H4 (cell line): ENCODE measurements at regions not wholly inside any gene's neighbourhood (a gene's known extent, or its start where the extent isn't known, plus 50 kb on each side); places are given as distances from the start of the nearest gene placed in this dataset.
"Not testable (repeated sequence)": the region's sequence is repeated elsewhere in the genome, so short reads cannot be mapped to it uniquely, and the experiment has no call there.

Experiments
- DNase-seq: peaks from one replicate; pipeline ENCODE4 v3.0.0-alpha.2; 2015; ENCODE audit warnings: low spot score

DNA sequence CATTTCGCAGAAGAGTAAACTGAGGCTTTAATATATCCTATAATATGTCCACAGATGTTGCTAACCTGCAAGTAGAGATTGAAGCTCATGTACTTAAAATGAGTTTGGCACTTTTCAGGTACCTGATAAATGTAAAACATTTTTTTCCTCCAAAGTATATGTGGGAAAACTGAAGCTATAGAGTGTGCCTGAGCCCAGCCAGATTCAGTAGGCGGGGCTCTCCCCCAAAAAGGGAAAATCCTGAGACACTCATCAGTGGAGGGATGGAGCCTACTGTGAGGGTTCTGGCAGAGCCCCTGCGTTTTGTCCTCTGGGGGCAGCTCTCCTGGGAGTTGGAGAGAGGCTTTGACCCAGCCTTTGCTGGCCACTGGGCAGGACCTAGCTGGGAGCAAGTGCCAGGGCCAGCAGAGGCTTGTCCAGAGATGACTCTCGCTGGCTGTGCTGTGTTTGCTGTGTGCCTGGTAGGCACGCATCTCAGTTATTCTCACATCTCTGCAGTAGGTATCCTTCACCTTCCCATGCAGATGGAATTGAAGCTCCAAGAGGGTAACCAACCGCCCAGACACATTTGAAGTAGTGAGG is 81.1 kb upstream of the SPRY4 start:
- DNase-seq = no peak

DNA sequence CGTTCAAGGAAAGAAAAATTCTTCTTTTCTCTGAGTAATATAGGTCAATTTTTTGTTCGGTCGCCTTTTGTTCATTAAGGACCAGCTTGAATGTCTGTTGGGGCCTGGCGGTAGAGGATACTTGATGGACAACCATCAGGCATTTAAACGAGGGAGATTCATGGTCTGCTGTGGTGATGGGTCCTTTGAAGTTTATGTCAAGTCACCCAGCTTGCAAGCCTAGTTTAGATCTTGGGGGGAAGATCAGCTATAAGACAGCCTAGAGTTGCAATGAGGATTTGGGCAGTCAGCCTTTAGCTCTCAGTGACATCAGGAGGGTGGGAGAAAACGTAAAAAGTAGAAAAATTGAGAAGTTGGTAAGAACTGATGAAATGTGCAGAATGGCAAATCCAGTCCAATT is 80.2 kb upstream of the SPRY4 start:
- no peak for DNase-seq

DNA sequence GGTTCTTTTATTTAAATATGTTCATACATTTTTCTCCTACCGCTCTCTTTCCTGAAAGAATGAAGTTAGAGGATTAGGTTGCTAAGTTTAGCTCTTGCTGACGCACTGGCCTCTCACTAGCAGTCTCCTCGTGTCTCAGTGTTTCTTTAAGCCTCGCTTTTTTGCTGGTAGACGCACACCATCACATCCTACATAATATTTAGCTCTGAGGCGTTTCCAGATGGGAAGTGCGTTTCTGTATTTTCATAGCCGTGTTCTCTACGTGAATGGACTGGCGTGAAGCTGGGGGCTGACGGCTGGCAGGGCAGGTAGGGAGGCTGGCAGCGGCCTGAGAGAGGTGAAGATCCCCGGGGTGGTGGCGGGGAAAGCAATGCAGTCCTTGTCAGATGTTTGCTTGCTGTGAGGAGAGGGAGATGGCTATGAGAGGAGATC is 79.2 kb upstream of the SPRY4 start:
- DNase-seq = no peak

DNA sequence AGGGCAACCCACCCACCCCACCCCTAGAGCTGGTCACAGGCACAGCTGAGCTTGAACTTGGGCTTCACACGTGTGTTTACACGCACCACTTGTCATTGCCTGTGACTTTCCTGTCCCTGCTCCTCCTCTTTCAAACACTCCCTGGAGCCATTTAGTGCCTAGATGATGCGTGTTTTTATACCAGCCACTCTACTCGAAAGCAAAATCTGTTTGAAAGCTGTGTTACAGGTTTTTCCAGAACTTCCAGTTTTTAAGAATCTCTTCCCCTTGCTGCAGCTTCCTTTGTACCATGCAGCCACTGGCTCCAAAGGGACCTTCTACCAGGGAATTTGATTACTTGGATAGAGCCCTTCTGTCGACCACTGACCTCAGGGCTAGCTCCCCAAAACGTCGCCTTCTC is 78.8 kb upstream of the SPRY4 start:
- no peak for DNase-seq

DNA sequence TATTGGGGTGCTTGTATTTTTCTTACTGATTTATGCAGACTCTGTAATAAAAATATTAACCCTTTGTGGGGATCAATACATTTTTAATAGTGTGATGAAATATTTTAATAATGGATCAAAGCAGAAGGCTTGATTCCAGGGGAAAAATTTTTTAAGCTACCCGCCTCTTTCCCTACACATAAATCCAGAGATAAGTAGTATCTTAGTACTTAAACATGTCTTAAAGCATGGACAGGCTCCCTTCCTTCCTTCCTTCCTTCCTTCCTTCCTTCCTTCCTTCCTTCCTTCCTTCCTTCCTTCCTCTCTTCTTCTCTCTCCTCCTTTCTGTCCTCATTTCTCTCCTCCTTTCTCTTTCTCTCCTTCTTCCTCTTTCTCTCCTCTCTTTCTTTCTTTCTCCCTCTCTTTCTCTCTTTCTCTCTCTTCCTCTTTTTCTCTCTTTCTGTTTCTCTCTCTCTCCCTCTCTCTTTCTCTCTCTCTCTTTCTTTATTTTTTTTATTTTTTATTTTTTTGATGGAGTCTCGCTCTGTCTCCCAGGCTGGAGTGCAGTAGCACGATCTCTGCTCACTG is 78.0 kb upstream of the SPRY4 start:
- DNase-seq = no peak

DNA sequence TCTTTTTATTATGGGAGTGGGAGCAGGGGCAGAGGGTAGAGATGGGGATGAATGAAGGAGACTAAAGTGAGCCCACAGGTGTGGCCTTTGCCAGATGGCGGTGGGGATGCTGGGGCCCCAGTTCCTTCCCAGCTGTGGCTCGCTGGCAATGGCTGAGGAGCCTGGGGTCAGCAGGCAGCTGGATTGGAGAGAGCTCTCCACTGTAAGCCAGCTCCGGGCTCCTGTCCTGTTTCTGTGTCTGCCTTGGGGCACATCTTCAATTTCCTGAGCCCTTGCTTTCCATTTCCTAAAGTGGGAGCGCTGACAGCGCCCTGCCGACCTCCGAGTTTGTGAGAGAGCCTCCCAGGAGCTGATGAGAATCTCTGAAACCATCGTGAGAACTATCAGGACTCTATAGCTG is 75.6 kb upstream of the SPRY4 start:
- no peak for DNase-seq

DNA sequence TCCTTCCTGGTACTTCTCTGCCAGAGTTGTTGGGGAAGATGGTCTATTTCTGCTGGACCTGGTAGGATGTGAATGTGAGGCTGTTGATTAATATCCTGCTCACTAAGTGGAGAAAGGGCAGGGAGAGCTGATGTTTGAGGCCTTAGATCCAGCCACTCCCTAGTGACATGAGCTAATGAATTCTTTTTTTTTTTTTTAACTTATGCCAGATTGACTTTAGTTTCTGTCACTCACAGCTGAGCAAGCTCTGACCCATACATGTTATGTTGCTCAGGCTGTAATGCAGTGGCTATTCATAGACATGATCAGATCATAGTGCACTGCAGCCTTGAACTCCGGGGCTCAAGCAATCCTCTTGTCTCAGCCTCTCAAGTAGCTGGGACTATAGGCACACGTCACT is 75.1 kb upstream of the SPRY4 start:
- no peak for DNase-seq

DNA sequence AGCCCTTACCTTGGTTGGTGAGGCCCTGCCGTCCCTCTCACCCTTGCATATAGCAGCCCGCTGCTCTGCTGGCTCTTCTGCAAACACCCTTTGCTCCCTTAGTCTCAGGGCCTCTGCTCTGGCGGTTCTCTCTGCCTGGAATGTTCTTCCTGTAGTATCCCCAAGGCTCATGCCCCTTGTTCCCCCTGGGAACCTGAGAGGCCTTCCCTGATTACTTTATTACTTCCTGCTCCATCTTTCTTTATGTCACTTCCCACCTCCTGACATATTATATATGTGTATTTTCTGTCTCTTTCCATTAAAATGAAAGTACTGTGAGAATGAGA is 73.9 kb upstream of the SPRY4 start:
- no peak for DNase-seq

DNA sequence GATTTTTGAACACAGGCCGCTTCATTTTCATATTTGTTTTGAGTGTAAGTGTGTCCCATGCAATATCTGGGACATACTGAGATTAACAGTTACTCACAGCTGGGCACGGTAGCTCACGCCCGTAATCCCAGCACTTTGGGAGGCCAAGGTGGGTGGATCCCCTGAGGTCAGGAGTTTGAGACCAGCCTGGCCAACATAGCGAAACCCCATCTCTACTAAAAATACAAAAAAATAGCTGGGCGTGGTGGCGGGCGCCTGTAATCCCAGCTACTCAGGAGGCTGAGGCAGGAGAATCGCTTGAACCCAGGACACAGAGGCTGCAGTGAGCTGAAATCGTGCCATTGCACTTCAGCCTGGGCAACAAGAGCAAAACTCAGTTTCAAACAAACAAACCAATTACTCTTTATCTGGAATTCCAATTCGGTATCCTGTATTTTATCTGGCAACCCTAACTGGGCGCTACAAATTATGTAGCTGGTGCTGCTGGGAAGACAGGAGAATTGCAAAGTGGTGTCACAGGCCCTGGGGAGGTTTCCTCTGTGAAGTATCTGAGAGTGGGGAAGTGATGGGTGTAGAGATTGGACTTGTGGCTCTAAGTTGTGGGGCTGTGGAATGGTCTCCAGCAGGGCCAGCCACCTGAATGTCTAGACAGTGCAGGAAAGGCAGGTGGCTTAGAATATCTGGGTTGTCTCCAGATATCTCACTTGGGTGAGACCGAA is 73.3 kb upstream of the SPRY4 start:
- DNase-seq = not testable (repeated sequence)

DNA sequence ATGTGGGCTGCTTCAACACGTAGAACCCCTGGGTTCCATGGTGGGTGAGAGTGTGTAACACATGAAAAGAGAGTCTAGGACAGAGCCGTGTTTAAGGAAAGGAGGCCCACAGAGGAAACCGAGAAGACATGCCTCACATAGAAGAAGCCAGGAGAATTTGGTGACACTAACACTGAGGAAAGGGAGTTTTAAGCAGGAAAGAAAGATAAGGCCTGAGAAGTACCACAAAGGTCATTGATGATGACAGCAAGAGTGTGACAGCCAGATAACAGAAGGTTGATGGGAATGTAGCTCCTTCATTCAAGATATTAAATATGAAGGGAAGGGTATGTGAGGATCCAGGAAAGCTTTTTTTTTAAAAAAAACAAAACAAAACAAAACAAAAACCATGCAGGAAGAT is 72.4 kb upstream of the SPRY4 start:
- DNase-seq = no peak

DNA sequence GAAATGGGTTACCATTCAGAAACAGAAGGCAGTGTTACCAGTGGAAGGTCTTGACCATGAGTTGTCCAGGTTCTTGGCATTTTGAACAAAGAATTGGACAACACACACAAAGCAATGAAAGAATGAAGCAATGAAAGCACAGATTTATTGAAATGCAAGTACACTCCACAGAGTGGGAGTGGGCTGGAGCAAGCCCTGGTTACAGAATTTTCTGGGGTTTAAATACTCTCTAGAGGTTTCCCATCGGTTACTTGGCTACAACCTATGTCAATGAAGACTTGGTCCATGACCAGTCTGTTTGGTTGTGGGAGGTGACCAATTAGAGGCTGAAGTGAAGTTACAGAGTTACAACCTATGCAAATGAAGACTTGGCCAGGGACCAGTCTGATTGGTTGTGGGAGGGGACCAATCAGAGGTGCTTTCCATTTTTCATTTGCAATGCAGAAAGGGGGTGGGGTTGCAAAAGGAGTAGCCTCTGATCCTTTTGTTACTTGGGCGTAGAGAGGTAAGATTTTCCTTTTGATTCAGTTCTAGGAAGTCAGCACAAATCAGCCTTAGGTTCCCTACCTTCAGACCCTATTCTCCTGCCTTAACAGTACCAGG is 71.7 kb upstream of the SPRY4 start:
- DNase-seq = no peak

DNA sequence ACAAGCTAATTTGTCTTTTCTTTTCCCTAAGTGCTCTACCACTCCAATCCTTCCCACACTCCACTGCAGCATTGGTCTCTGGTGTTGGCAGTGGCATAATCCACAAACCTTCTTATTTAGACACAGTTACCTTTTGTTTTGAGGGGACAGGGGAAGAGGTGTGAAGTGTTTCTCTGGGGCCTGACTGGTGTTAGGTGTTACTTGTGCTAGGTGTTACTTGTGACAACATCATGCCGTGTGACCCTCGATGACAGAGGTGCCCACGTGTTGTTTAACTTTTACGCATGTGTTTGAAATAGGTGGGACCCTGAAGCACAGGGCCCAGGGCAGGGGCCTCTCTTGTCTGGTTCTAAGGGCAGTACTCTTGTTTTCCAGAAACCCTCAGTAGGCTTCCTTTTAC is 70.5 kb upstream of the SPRY4 start:
- DNase-seq = no peak

DNA sequence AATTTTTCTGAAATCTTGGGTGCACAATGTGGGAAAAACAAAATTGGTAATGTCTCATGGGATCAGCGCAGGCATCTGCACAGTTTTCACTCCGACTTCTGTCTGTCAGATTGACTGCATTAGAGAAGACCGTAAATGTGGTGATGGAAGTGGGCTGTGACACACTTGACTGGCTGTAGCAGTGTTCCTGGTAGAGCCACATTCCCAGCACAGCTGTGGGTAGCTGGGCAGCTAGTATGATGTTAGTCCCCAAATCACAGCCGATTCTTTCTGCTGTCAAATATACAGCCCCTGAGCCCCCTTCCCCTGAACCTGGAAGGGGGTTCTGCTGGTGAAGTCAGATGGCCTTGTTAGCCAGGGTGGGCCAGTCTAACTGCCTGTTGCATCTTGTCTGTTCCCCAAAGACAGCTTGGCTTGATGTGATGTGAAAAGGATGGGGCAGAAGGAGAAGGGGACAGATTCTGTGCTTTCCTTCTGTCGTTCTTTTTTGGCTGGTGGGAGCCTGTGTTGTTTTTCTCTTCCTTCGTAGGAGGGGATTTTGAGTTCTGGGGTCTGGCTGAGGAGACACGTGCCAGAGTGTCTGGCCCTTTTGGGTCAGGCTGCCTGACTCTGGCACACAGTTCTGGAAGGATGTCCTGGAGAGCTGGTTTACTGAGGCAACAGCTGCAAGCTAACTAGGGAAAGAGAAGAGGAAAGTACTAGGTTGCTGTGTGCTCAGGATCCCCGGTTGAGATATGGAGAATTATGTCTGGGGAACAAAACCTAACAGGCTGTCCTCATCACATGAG is 66.4 kb upstream of the SPRY4 start:
- no peak for DNase-seq

DNA sequence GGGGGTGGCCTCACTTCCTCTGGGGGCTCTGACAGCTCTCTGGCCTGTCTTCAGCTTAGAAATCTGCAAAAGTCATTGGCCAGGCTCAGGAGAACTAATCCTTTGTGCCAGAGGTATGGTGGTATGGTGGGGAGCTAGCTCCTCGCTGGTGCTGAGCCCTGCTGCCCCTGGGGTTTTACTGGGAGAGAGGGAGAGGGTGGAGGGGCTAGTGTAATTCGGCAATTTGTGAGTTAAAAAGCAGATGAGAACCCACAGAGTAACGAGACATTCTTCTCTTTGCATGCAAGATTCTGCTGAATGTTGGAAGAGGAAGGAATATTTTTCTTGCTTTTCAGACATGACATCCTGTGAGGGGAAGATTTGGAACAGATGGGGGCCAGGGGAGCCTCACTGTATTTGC is 65.5 kb upstream of the SPRY4 start:
- no peak for DNase-seq

DNA sequence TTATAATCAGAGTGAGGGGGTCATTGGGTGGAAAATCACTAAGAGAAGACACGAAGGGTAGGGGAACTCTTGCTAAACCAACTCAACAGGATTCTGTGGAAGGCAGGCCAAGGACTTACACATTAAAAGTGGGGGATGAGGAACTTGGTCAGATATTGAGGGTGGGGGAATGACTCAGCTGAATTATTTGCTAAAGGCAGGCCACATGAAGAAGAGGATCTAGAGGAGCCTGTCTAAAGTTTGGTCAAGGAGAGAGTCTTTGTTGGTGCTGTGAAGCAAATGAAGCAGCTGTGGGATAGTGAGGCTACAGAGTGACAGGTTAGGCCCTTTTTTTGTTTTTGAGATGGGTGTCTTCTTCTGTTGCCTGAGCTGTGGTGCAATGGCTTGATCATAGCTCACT is 63.9 kb upstream of the SPRY4 start:
- DNase-seq = no peak

DNA sequence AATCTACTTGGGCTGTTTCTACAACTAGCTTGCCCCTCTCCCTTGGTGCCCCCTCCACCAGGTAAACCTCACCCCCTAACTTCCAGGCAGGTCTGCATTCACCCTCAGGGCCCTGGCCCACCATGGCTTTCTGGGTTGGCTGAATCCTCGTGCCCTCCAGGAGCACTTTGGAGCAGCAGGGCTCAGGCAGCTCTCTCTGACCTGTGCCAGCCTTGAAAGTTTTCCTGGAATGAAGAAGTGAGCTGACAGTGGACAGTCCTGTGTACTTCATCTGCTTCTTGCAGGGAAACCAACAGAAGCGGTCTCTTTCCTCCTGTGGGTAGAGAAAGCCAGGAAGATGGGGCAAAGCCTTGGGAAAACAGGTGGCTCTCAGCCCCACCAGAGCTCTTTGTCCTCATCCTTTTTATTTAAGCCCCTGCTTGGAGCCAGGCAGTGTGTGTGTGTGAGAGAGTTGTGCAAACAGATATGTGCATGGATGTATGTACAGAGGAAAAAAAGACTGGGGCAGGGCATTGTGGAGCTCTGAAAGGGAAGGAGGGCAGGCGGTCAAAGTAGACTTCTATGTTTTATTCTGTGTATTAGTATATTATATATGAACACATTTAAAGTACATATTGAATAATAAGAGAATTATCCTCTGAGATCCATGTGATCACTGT is 62.3 kb upstream of the SPRY4 start:
- DNase-seq = no peak

DNA sequence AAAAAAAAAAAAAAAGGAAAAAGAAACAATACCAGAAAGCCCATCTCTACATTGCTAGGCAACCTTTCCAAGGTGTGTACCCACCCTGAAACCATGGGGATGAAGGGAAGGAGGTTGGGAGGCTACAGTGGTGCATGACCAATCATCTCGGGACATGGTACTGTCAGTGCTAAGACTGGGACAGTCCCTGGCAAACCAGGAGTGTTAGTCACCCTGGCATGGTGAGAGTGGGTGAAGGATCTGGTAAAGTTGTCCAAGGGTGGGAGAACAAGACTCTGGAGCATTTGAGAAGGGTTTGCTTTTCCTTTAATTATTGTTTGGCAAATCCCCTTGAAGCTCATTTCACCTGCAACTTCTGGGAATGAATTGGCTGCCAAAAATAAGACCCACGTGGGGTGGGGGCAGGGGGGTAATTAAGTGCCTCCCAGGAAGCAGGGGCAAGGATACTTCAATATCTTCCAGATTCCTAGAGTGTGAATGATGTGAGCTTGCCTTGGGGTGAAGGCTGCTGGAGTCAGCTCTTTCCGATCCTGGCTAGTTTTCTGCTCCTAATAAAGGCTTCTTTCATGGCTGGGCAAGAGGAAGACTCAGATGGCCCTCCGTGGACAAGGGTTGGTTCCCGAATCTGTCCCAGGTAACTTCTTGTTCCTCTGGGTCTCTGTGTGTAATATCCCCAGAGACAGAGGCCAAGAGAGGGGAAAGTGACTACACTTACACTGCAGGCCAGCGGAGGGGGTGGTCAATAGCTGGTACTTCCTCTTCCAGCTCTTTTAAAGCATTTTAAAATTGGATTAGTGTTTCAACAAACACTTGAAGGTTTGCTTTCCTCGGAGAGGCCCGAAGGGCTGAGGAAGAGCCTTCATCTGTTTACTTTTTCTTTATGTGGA is 61.6 kb upstream of the SPRY4 start:
- DNase-seq = no peak

DNA sequence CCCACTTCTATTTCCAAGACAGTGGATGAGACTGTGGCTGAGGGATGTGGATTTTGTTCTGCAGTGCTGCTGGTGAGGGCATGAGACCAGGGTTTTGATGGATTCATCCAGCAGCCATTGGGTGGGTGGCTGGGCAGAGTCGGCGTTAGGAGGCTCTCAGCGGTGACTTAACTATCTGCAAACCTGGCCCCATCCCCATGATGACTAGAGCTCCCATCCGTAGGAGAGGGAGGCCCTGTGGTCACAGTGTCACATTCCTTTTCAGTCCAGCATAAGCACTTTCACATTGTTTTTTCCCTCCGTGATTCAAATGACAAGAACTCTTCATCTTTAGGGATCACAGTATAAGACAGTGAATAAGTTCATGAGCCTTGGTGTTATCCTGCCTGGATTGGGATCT is 60.4 kb upstream of the SPRY4 start:
- DNase-seq = no peak

DNA sequence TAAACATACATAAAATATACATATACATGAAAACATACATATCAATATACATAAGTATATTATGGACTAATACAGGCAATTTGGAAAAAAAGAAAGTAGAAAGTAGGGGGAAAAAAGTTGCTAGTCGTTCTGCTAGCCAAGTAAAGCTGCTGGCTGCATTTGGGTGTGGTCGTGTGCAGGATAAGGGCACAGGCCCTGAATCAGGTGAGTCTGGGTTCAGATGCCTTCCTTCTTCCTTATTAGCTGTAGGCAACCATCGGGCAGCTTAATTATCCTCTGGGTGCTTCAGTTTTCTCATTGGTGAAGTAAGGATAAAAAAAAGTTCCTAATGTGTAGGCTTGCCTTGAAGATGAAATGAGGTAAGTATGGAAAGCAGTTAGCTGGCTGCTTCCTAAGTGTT is 59.2 kb upstream of the SPRY4 start:
- DNase-seq = no peak

DNA sequence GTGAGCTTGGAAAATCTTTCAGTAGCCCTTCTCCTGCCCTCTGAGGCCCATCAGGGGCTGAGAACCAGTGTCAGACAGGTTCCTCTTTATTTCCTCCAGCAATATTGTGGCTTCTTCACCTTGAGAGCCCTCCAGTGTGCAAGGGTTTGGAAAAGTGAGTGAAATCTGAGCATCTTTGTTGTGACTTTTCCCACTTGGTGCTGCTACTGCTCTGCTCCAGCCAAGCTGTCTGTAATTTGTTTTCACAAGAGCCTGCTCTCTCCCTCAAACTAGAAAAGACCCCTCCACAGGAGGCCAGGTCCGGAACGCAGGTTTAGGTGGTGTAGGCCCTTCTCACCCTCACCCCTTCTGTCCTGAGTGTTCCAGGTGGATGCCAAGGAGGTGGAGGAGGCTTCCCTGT is 57.4 kb upstream of the SPRY4 start:
- no peak for DNase-seq
